ENCODE measurements at regions not wholly inside any gene's neighbourhood (a gene's known extent, or its start where the extent isn't known, plus 50 kb on each side); places are given as distances from the start of the nearest gene placed in this dataset.

GRCh38 chr3:56894881-56895431, 93.2 kb upstream of the ARHGEF3 start:
- DNase-seq (ENCODE audit: low spot score), result no peak

GRCh38 chr3:56890448-56891091, 88.8 kb upstream of the ARHGEF3 start:
- DNase-seq (ENCODE audit: low spot score), result no peak

- no peak for DNase-seq (ENCODE audit: low spot score)
These were observed 87.4 kb upstream of the ARHGEF3 start for GRCh38 chr3:56889131-56889530.

- DNase-seq (ENCODE audit: low spot score), result no peak
These were observed 85.8 kb upstream of the ARHGEF3 start for GRCh38 chr3:56887402-56888025.

GRCh38 chr3:56886314-56886713, 84.6 kb upstream of the ARHGEF3 start:
- DNase-seq (ENCODE audit: low spot score), result no peak

- no peak for DNase-seq (ENCODE audit: low spot score)
These were observed 84.1 kb upstream of the ARHGEF3 start for GRCh38 chr3:56885879-56886278.

GRCh38 chr3:56885453-56885852, 83.7 kb upstream of the ARHGEF3 start:
- DNase-seq (ENCODE audit: low spot score), result no peak

- DNase-seq (ENCODE audit: low spot score), result no peak
These were observed 82.6 kb upstream of the ARHGEF3 start for GRCh38 chr3:56884387-56884786.

- no peak for DNase-seq (ENCODE audit: low spot score)
These were observed 82.1 kb upstream of the ARHGEF3 start for GRCh38 chr3:56883828-56884227.

- DNase-seq (ENCODE audit: low spot score), result no peak
These were observed 81.1 kb upstream of the ARHGEF3 start for GRCh38 chr3:56882896-56883295.

- DNase-seq (ENCODE audit: low spot score), result no peak
These were observed 80.1 kb upstream of the ARHGEF3 start for GRCh38 chr3:56881841-56882240.

- DNase-seq (ENCODE audit: low spot score), result no peak
These were observed 79.2 kb upstream of the ARHGEF3 start for GRCh38 chr3:56880720-56881575.

- no peak for DNase-seq (ENCODE audit: low spot score)
These were observed 77.9 kb upstream of the ARHGEF3 start for GRCh38 chr3:56879436-56880215.

- DNase-seq (ENCODE audit: low spot score), result no peak
These were observed 76.3 kb upstream of the ARHGEF3 start for GRCh38 chr3:56878074-56878473.

GRCh38 chr3:56876916-56877315, 75.2 kb upstream of the ARHGEF3 start:
- no peak for DNase-seq (ENCODE audit: low spot score)

- DNase-seq (ENCODE audit: low spot score), result no peak
These were observed 72.5 kb upstream of the ARHGEF3 start for GRCh38 chr3:56874269-56874668.

- DNase-seq (ENCODE audit: low spot score), result no peak
These were observed 68.7 kb upstream of the ARHGEF3 start for GRCh38 chr3:56870436-56870835.

- DNase-seq (ENCODE audit: low spot score), result no peak
These were observed 67.6 kb upstream of the ARHGEF3 start for GRCh38 chr3:56869157-56869889.

- no peak for DNase-seq (ENCODE audit: low spot score)
These were observed 67.0 kb upstream of the ARHGEF3 start for GRCh38 chr3:56868706-56869105.

GRCh38 chr3:56867671-56868070, 65.9 kb upstream of the ARHGEF3 start:
- DNase-seq (ENCODE audit: low spot score), result no peak

- DNase-seq (ENCODE audit: low spot score), result no peak
These were observed 63.3 kb upstream of the ARHGEF3 start for GRCh38 chr3:56864918-56865524.

Data from hematopoietic multipotent progenitor cell treated with erythropoietin and hydrocortisone succinate and interleukin-3 and kit ligand, for 15 days (in vitro differentiated cells).